ENCODE measurements at regions not wholly inside any gene's neighbourhood (a gene's known extent, or its start where the extent isn't known, plus 50 kb on each side); places are given as distances from the start of the nearest gene placed in this dataset.
A peak's percentile ranks its signal among the peaks of the same experiment; 100 is the strongest.

GRCh38 chr17:77886387-77886728 lies 72.1 kb upstream of the TNRC6C start:
- peak; percentile 20 for DNase-seq

- DNase-seq, result no peak
Measured at GRCh38 chr17:77887110-77887463, 71.4 kb upstream of the TNRC6C start.

- peak; percentile 54 for DNase-seq
Measured at GRCh38 chr17:77887464-77888241, 70.8 kb upstream of the TNRC6C start.

- DNase-seq, result no peak
Measured at GRCh38 chr17:77888242-77889134, 70.0 kb upstream of the TNRC6C start.

GRCh38 chr17:77889135-77889505 lies 69.4 kb upstream of the TNRC6C start:
- no peak for DNase-seq

- DNase-seq, result no peak
Measured at GRCh38 chr17:77889866-77890760, 68.4 kb upstream of the TNRC6C start.

DNA sequence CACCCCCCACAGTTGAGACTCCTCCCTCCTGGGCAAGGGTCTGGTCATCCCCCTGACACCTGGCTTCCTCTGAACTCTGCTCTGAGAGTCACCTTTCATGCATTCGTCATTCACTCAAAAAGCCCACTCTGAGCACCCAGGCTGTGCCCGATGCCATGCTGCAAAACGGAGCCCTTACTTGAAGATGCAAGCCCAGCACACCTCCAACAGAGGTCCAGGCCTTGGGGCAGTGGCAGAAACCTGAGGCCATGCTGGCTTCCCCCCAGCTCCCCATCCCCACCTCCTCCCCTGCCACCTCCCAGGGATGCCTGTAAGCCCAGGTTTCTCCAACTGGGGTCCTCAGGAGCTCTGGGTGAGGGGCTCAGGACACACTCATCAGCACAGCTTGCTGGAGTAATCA lies 67.7 kb upstream of the TNRC6C start:
- no peak for DNase-seq

DNA sequence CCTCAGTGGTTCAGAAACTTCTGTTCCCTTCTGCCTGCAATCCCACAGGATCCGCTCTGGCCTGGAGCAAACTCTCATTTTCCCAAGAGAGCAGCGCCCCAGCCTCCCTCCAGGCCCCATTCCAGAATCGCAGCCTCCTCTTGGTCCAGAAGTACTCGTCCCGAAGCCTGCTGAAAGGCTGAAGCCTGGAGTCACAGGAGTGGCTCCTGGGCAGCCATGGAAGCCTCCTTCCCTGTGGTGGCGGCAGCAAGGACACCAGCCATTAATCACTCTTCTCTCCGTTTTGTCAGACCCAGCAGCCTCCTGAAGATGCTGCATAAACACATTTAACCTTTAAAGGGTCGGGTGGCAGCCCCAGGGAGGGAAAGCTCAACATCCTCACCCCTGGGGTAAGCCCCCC lies 66.9 kb upstream of the TNRC6C start:
- DNase-seq, result no peak

GRCh38 chr17:77892031-77892430 lies 66.5 kb upstream of the TNRC6C start:
- no peak for DNase-seq

- DNase-seq, result no peak
Measured at GRCh38 chr17:77892469-77893143, 65.9 kb upstream of the TNRC6C start.

DNA sequence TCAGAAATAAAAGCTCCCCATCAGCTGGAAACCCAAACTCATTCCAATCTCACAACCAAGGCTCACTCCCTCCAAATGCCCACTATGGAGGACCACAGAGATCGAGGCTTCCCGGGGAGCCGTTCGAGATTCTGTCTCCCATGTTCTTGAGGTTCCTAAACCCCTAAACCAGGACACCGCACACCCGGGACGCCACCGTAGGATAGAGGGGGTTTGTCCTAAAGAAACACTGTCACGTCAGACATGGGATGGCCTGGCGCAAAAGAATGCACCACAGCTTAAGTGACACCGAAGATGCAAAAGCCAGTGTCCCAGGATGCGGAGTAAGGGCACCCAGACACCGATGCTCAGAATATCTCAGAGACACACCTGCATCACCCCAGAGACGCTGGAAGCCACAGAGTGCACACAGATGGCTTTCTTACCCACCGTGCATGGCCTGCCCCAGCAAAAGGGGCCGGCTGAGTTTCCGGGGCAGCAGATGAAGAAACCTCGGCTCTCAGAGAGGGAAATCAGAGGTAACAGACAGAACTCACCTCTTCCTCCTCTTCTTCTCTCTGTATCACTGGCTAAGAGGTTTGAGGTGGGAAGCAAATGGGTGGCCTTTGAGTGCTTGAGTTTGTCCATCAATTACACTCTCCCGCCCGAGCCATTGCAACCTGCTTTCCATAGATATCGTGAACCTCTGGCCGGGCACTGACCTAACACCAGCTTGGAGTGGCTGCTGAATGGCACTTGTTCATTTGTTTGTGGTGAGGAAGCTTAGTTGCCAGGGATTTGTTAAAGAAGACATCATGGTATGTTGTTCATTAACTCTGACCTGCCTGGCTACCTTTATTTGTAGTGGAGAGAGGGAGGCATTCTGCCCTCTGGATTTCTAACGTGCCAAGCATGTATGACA lies 65.1 kb upstream of the TNRC6C start:
- no peak for DNase-seq

GRCh38 chr17:77894126-77894956 lies 64.2 kb upstream of the TNRC6C start:
- DNase-seq, result no peak

DNA sequence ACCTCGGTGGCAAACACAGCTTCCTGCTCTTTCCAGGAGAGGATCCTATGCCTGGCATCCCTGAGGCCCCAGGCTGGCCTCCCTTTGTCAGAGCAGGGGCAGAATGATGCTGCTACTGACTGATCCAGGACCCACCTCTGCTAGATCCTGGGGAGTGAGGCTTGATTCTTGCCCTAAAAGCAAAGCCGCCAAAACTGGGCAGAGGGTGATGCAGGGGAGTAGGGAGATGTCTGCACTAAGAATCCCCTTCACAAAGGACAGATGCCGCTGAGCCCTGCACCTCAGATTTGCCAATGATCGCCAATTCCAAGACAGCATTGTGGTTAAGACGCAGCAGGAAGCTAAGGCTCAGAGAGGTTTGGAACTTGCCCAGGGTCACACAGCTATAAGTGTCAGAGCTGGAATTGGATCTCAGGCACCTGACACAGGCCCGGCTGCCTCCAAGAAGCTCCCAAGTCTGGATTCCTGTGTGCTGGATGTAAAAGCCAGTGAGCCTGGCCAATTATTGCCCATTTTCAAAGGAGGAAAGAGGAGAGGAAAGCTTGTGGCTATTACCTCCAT lies 60.7 kb upstream of the TNRC6C start:
- no peak for DNase-seq

DNA sequence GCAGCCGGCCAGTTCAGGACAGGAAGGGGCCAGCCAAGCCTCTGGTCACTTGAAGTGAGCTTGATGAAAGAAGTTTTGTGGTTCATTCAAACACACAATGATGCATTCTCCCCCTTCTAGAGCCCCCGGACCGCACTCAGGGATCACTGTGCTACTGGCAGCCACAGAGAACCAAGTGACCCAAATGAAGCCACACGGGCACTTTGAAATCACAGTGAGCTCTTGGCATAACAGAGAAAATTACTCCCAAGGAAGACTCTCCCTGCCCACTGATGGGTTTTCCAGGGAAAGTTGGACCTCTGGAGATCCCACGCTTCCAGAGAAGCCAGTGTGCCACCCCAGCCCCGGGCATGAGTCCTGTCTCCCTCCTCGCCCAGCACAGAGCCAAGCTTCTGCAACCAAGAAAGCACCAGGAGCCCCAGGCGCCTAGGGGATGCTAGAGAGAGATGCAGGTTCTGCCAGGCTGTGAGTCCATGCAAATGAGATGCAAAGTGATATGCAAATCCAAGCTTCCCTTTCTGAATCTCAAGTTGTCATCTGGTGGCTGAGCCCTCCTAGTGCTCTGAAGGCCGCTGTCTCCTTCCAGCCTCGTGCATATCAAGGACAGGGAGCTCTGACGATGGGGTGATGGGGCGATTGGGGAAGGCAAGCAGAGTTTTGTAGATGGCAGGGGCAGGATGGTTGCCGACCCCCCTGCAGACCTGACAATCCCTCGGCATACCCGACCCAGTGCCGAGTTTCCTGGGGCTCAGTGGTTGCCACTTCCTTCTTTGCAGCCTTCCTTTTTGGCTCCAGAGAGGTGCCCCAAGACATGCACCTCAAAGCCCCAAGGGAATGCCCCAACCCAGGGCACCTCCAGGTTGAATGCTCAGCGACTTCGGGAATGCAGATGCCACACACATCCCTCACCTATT lies 59.7 kb upstream of the TNRC6C start:
- no peak for DNase-seq

- DNase-seq, result no peak
Measured at GRCh38 chr17:77899498-77899897, 59.0 kb upstream of the TNRC6C start.

DNA sequence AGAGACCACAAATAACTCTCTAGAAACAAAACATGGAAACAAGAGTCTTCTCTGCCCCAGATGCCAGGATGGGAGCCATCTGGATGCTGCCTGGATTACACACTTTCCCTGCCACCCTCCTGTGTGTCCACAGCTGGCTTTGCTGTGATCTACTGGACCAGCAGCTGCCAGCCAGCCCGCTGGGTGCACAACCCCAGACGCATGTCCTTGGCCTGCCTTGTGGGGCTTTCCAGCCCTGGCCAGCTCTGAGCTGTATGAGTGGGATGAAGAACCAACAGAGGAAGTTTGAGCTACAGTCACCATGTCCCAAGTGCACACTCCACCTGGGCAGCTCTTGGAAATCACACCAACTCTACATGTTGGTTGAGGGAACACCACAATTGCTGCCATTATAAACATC lies 57.0 kb upstream of the TNRC6C start:
- DNase-seq, result no peak

- no peak for DNase-seq
Measured at GRCh38 chr17:77905266-77905665, 53.2 kb upstream of the TNRC6C start.

- DNase-seq, result no peak
Measured at GRCh38 chr17:77905766-77906165, 52.7 kb upstream of the TNRC6C start.

DNA sequence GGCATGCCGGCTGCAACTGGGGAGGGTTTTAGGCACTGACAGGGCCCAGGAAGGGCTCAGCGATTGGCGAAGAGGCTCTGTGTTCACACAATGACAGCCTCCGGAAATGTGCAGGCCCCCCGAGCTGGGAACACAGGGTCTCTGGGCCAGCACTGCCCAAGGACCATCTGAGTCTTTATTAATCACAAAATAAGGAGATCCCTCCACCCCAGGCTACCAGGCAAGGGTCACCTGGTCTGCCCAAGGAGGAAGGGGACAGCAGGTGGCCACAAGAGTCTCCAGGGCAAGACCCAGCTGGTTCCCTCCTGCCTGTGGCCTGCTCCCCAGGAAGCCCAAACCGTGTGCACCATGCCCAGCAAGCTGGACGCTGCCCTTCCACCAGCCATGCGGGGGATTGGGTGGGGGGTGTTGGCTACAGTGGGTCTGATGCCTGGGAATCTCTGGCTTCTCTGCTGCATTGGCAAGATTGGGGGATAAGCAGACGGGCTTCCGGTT lies 52.1 kb upstream of the TNRC6C start:
- DNase-seq, result no peak

All from activated CD4-positive, alpha-beta T cell treated with anti-CD3 and anti-CD28 coated beads, Interleukin-10, Interleukin-2, amounts not matched to agents 100 ng/mL and 50 ng/mL, durations not matched to agents 16 hours and 8 hours (primary cell).